GM13977 (cell line): ENCODE measurements at regions not wholly inside any gene's neighbourhood (a gene's known extent, or its start where the extent isn't known, plus 50 kb on each side); places are given as distances from the start of the nearest gene placed in this dataset.

Experiments
- DNase-seq: peaks from one replicate; pipeline ENCODE4 v3.0.0; 2012; ENCODE audit warnings: low spot score
- CTCF ChIP-seq: IDR thresholded peaks from 2 replicates; pipeline ENCODE4 v1.5.1; 2012; ENCODE audit warnings: mild to moderate bottlenecking, control low read depth; ENCODE audit not compliant: insufficient read depth; ENCODE audit errors: extremely low read depth, missing control alignments
- in situ Hi-C: fragments of 300-500 bp; cut with MboI; formaldehyde crosslinking; loops from one replicate; pipeline ENCODE4 v1.12.0; 2022; ENCODE audit warnings: low sequenced_read_pairs, low pct_unique_long_range_greater_than_20kb, mixed read lengths, inconsistent platforms; ENCODE audit not compliant: unreplicated experiment

GRCh38 chr15:35871812-35872211, 325.8 kb upstream of the DPH6 start:
- in situ Hi-C loops: no loop called here
- DNase-seq: no peak
- TF ChIP-seq CTCF: no peak

- no peak for DNase-seq
- in situ Hi-C loops: no loop called here
- TF ChIP-seq CTCF: no peak
Observed at GRCh38 chr15:35872577-35872976, 326.6 kb upstream of the DPH6 start.

- no peak for TF ChIP-seq CTCF
- in situ Hi-C loops: no loop called here
- DNase-seq: no peak
Observed at GRCh38 chr15:35874260-35874905, 328.4 kb upstream of the DPH6 start.

- no peak for TF ChIP-seq CTCF
- no peak for DNase-seq
- in situ Hi-C loops: no loop called here
Observed at GRCh38 chr15:35876762-35877161, 330.8 kb upstream of the DPH6 start.

- no peak for TF ChIP-seq CTCF
Observed at GRCh38 chr15:35880896-35881295, 334.9 kb upstream of the DPH6 start.

GRCh38 chr15:35885870-35886269, 339.9 kb upstream of the DPH6 start:
- in situ Hi-C loops: no loop called here
- DNase-seq: no peak
- TF ChIP-seq CTCF: no peak

More at GRCh38 chr15:35880896-35881295, 334.9 kb upstream of the DPH6 start:
- DNase-seq: no peak
- in situ Hi-C loops: no loop called here
